ENCODE measurements at regions not wholly inside any gene's neighbourhood (a gene's known extent, or its start where the extent isn't known, plus 50 kb on each side); places are given as distances from the start of the nearest gene placed in this dataset.

DNA sequence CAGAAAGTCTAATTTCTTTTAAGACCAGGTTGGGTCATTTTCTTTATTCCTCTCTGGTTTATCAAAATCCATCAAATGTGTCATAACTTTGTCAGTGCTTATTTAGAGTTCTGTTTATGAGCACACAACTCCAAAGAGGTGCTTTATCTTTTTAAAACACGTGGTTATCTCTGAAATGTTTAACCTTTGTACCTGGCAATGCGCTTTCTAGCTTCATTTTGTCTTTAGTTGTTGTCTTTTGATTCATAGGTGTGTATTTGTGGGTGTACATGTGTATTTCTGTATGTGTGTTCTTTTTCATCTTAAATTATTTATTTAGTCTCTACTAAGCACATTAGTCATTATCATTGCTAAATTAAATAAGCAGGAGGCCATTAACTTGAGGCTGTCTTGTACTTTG, 251.4 kb downstream of the JRKL start:
- TF ChIP-seq, protein P1, sequence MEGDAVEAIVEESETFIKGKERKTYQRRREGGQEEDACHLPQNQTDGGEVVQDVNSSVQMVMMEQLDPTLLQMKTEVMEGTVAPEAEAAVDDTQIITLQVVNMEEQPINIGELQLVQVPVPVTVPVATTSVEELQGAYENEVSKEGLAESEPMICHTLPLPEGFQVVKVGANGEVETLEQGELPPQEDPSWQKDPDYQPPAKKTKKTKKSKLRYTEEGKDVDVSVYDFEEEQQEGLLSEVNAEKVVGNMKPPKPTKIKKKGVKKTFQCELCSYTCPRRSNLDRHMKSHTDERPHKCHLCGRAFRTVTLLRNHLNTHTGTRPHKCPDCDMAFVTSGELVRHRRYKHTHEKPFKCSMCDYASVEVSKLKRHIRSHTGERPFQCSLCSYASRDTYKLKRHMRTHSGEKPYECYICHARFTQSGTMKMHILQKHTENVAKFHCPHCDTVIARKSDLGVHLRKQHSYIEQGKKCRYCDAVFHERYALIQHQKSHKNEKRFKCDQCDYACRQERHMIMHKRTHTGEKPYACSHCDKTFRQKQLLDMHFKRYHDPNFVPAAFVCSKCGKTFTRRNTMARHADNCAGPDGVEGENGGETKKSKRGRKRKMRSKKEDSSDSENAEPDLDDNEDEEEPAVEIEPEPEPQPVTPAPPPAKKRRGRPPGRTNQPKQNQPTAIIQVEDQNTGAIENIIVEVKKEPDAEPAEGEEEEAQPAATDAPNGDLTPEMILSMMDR (IDR thresholded peaks at IDR 0.05; ENCODE audit: low read depth, low read length) = no peak
- TF ChIP-seq, protein P2, sequence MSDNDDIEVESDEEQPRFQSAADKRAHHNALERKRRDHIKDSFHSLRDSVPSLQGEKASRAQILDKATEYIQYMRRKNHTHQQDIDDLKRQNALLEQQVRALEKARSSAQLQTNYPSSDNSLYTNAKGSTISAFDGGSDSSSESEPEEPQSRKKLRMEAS (IDR thresholded peaks at IDR 0.05; ENCODE audit: low read depth, low read length) = no peak
- TF ChIP-seq POLR2A (IDR thresholded peaks at IDR 0.05; ENCODE audit: extremely low read depth, insufficient read length) (no peak), MYC (IDR thresholded peaks at IDR 0.05; ENCODE audit: low read depth, low read length) (no peak)

Data from NB4 (cell line).